ENCODE measurements at regions not wholly inside any gene's neighbourhood (a gene's known extent, or its start where the extent isn't known, plus 50 kb on each side); places are given as distances from the start of the nearest gene placed in this dataset.
"Not testable (repeated sequence)": the region's sequence is repeated elsewhere in the genome, so short reads cannot be mapped to it uniquely, and the experiment has no call there.

DNA sequence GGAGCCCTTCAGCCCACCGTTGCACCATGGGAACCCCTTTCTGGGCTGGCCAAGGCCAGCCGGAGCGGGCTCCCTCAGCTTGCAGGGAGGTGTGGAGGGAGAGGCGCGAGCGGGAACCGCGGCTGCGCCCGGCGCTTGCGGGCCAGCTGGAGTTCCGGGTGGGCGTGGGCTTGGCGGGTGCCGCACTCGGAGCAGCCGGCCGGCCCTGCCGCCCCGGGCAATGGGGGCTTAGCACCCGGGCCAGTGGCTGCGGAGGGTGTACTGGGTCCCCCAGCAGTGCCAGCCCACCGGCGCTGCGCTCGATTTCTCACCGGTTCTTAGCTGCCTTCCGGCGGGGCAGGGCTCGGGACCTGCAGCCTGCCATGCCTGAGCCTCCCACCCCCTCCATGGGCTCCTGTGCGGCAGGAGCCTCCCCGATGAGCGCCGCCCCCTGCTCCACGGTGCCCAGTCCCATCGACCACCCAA, 949.8 kb downstream of the NR2F1-AS1 start:
- TF ChIP-seq, protein P1, sequence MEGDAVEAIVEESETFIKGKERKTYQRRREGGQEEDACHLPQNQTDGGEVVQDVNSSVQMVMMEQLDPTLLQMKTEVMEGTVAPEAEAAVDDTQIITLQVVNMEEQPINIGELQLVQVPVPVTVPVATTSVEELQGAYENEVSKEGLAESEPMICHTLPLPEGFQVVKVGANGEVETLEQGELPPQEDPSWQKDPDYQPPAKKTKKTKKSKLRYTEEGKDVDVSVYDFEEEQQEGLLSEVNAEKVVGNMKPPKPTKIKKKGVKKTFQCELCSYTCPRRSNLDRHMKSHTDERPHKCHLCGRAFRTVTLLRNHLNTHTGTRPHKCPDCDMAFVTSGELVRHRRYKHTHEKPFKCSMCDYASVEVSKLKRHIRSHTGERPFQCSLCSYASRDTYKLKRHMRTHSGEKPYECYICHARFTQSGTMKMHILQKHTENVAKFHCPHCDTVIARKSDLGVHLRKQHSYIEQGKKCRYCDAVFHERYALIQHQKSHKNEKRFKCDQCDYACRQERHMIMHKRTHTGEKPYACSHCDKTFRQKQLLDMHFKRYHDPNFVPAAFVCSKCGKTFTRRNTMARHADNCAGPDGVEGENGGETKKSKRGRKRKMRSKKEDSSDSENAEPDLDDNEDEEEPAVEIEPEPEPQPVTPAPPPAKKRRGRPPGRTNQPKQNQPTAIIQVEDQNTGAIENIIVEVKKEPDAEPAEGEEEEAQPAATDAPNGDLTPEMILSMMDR (IDR thresholded peaks at IDR 0.05): not testable (repeated sequence)
- TF ChIP-seq KAT7 (CRISPR knock-in tag; IDR thresholded peaks at IDR 0.05; ENCODE audit: borderline replicate concordance); ZNF416 (CRISPR knock-in tag; IDR thresholded peaks at IDR 0.05); PREB (CRISPR knock-in tag; IDR thresholded peaks at IDR 0.05; ENCODE audit: borderline replicate concordance); FOXJ3 (CRISPR knock-in tag; IDR thresholded peaks at IDR 0.05; ENCODE audit: borderline replicate concordance); ZNF121 (CRISPR knock-in tag; IDR thresholded peaks at IDR 0.05); ESRRA (CRISPR knock-in tag; IDR thresholded peaks at IDR 0.05; ENCODE audit: borderline replicate concordance); JUN (CRISPR knock-in tag; IDR thresholded peaks at IDR 0.05); IRF2 (CRISPR knock-in tag; IDR thresholded peaks at IDR 0.05; ENCODE audit: borderline replicate concordance, low read depth); SMAD3 (CRISPR knock-in tag; IDR thresholded peaks at IDR 0.05; ENCODE audit: borderline replicate concordance): not testable (repeated sequence)
